B cell (primary cell): ENCODE measurements at regions not wholly inside any gene's neighbourhood (a gene's known extent, or its start where the extent isn't known, plus 50 kb on each side); places are given as distances from the start of the nearest gene placed in this dataset.

ENCODE experiments used
- ATAC-seq: fragments of 200-7000 bp; cut with Tn5 transposase; one replicate; pipeline ENCODE4 v1.10.0; 2021; ENCODE audit warnings: low read depth, mild to moderate bottlenecking, moderate number of reproducible peaks, moderate library complexity
- CTCF ChIA-PET: fragments of 350-600 bp; sonication (Branson Sonifier 250); formaldehyde crosslinking; loops from one replicate; lab custom pipeline; 2021; ENCODE audit warnings: antibody characterized with exemption, inconsistent platforms; lab: Charles Lee
- POLR2A ChIA-PET: fragments of 350-600 bp; sonication (Branson Sonifier 250); formaldehyde crosslinking; loops from one replicate; lab custom pipeline; 2021; ENCODE audit warnings: antibody characterized with exemption; lab: Charles Lee
- DNase-seq: peaks from one replicate; pipeline ENCODE4 v3.0.0; 2013
- H2AFZ ChIP-seq: 2 replicates; pipeline ENCODE4 v1.6.1; 2012; ENCODE audit warnings: mild to moderate bottlenecking, low read depth, low read length; ENCODE audit not compliant: insufficient read depth, poor library complexity, severe bottlenecking
- H3K27ac ChIP-seq, 2 donors: 1 replicate in 1 of 2; 2 replicates in 1 of 2; pipeline ENCODE4 v1.5.1; 2012 to 2013; ENCODE audit warnings: low read length in 2 of 2, mild to moderate bottlenecking in 2 of 2, moderate library complexity in 1 of 2
- H3K27me3 ChIP-seq, 4 experiments: fragments of 200-600 bp in 1 of 4; sonication (generic) in 1 of 4; replicated peaks in 1 of 4; 1 replicate in 2 of 4; 2 replicates in 2 of 4; pipeline versions ENCODE4 v1.6.1 to v1.7.0; 2013 to 2016; ENCODE audit warnings: low read length in 3 of 4, mild to moderate bottlenecking in 2 of 4, mixed read lengths in 1 of 4, moderate library complexity in 1 of 4; ENCODE audit not compliant: insufficient read depth in 4 of 4, control insufficient read depth in 3 of 4; ENCODE audit errors: control extremely low read depth in 1 of 4
- H3K36me3 ChIP-seq, 2 experiments: replicated peaks in 1 of 2; 1 replicate in 1 of 2; 2 replicates in 1 of 2; pipeline versions ENCODE4 v1.6.1 to v1.7.1; 2013; ENCODE audit warnings: low read length in 1 of 2; ENCODE audit not compliant: insufficient read depth in 2 of 2, control insufficient read depth in 1 of 2; ENCODE audit errors: control extremely low read depth in 1 of 2, extremely low read depth in 1 of 2
- H3K4me1 ChIP-seq, 2 donors: fragments of 200-600 bp in 1 of 2; sonication (generic) in 1 of 2; 1 replicate in 1 of 2; 2 replicates in 1 of 2; pipeline versions ENCODE4 v1.5.1 to v1.6.1; 2013 to 2017; ENCODE audit warnings: low read length in 2 of 2; ENCODE audit not compliant: control insufficient read depth in 2 of 2, insufficient read depth in 2 of 2
- H3K4me2 ChIP-seq: replicated peaks from 2 replicates; pipeline ENCODE3; 2012; ENCODE audit warnings: mild to moderate bottlenecking, low read depth, low read length; ENCODE audit not compliant: poor library complexity, severe bottlenecking
- H3K4me3 ChIP-seq, 5 experiments: fragments of 200-600 bp in 1 of 5; sonication (generic) in 1 of 5; 1 replicate in 3 of 5; 2 replicates in 2 of 5; pipeline versions ENCODE4 v1.5.1 to v1.7.0; 2011 to 2016; ENCODE audit warnings: low read length in 4 of 5, mild to moderate bottlenecking in 4 of 5, low read depth in 2 of 5, control low read depth in 1 of 5, moderate library complexity in 1 of 5; ENCODE audit not compliant: insufficient read depth in 1 of 5; ENCODE audit errors: control extremely low read depth in 1 of 5, extremely low read depth in 1 of 5
- H3K79me2 ChIP-seq: fragments of 200-600 bp; sonication (generic); one replicate; pipeline ENCODE4 v1.6.0; 2016; ENCODE audit warnings: low read length; ENCODE audit not compliant: control insufficient read depth, insufficient read depth
- H3K9ac ChIP-seq: fragments of 200-600 bp; sonication (generic); 2 replicates; pipeline ENCODE4 v1.6.1; 2017; ENCODE audit warnings: mild to moderate bottlenecking, low read length, moderate library complexity
- H3K9me3 ChIP-seq, 3 donors: one replicate each; pipeline versions ENCODE4 v1.6.1 to v1.7.1; 2013; ENCODE audit warnings: low read length in 2 of 3; ENCODE audit not compliant: control insufficient read depth in 2 of 3, insufficient read depth in 1 of 3; ENCODE audit errors: control extremely low read depth in 1 of 3
- H4K20me1 ChIP-seq: 2 replicates; pipeline ENCODE4 v1.6.0; 2012; ENCODE audit warnings: mild to moderate bottlenecking, low read length; ENCODE audit not compliant: insufficient read depth, control insufficient read depth, poor library complexity, severe bottlenecking
- H3K27ac Mint-ChIP-seq: one replicate; pipeline ENCODE4 v1.8.0; 2021; ENCODE audit warnings: mixed read lengths
- H3K27me3 Mint-ChIP-seq: one replicate; pipeline ENCODE4 v1.8.0; 2021; ENCODE audit warnings: mixed read lengths
- H3K4me1 Mint-ChIP-seq: one replicate; pipeline ENCODE4 v1.8.0; 2021; ENCODE audit warnings: mixed read lengths
- H3K4me3 Mint-ChIP-seq: one replicate; pipeline ENCODE4 v1.8.0; 2021; ENCODE audit warnings: mixed read lengths
- H3K9me3 Mint-ChIP-seq: one replicate; pipeline ENCODE4 v1.8.0; 2022; ENCODE audit warnings: mixed read lengths; ENCODE audit not compliant: insufficient read depth
- EZH2 ChIP-seq: IDR thresholded peaks from 2 replicates; pipeline ENCODE4 v1.6.1; 2012; ENCODE audit warnings: borderline replicate concordance, low read depth, mild to moderate bottlenecking, moderate library complexity, low read length; ENCODE audit not compliant: insufficient read depth, poor library complexity, severe bottlenecking
- WGBS: methylation state at CpG from one replicate; pipeline ENCODE4 v1.1.5; 2013; ENCODE audit warnings: missing lambda C conversion rate; ENCODE audit not compliant: insufficient coverage; 5-methylcytosine and 5-hydroxymethylcytosine counted together
- intact Hi-C: fragments of 100-400 bp; cut with micrococcal nuclease; formaldehyde crosslinking; loops from one replicate; pipeline ENCODE4 v1.10.0; 2022
- TF ChIP-seq, protein P1 (sequence below): fragments of 200-600 bp; IDR thresholded peaks from one replicate; pipeline ENCODE4 v1.8.0; 2022; ENCODE audit warnings: antibody characterized with exemption, mild to moderate bottlenecking

DNA sequence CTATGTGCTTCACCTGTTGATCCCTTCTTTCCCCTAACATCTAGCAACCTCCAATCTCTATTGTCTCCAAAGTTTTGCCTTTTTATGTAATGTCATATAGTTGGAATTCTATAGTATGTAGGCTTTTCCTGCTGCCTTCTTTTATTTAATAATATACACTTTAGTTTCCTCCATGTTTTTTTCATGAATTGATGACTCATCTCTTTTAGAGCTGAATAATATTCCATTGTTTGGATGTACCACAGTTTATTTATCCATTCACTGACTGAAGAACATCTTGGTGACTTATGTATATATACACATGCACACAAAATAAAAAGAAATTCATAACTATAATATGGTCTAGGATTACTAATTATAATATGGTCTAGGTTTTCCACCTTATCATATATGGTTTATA lies 1314.2 kb downstream of the OTOL1 start:
- Histone ChIP-seq H3K4me2 (no peak overlapping the region), H3K27ac (no peak overlapping the region), H3K9ac (no peak overlapping the region), H2AFZ (no peak overlapping the region), H3K9me3 (peaks cover 0 to 1% (median 0%) of the 10 kb centered on the region in 3 donors), H3K4me3 (no peak overlapping the region), H3K79me2 (no peaks in the 10 kb centered on the region), H3K27me3 (no peaks in the 10 kb centered on the region), H3K36me3 (no peaks in the 10 kb centered on the region), H3K4me1 (no peaks in the 10 kb centered on the region), H4K20me1 (no peaks in the 10 kb centered on the region)
- no peaks in the 10 kb centered on the region for H3K27me3 Mint-ChIP-seq
- DNase-seq (no peak), ATAC-seq (no peak)
- no peaks in the 10 kb centered on the region for H3K4me1 Mint-ChIP-seq
- CTCF ChIA-PET: no interaction called here
- H3K4me3 Mint-ChIP-seq: no peak overlapping the region
- intact Hi-C loops: no loop called here
- POLR2A ChIA-PET: no interaction called here
- TF ChIP-seq, protein P1, sequence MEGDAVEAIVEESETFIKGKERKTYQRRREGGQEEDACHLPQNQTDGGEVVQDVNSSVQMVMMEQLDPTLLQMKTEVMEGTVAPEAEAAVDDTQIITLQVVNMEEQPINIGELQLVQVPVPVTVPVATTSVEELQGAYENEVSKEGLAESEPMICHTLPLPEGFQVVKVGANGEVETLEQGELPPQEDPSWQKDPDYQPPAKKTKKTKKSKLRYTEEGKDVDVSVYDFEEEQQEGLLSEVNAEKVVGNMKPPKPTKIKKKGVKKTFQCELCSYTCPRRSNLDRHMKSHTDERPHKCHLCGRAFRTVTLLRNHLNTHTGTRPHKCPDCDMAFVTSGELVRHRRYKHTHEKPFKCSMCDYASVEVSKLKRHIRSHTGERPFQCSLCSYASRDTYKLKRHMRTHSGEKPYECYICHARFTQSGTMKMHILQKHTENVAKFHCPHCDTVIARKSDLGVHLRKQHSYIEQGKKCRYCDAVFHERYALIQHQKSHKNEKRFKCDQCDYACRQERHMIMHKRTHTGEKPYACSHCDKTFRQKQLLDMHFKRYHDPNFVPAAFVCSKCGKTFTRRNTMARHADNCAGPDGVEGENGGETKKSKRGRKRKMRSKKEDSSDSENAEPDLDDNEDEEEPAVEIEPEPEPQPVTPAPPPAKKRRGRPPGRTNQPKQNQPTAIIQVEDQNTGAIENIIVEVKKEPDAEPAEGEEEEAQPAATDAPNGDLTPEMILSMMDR: no peak
- no peak for TF ChIP-seq EZH2
- H3K27ac Mint-ChIP-seq: no peak overlapping the region
- H3K9me3 Mint-ChIP-seq: no peaks in the 10 kb centered on the region

DNA sequence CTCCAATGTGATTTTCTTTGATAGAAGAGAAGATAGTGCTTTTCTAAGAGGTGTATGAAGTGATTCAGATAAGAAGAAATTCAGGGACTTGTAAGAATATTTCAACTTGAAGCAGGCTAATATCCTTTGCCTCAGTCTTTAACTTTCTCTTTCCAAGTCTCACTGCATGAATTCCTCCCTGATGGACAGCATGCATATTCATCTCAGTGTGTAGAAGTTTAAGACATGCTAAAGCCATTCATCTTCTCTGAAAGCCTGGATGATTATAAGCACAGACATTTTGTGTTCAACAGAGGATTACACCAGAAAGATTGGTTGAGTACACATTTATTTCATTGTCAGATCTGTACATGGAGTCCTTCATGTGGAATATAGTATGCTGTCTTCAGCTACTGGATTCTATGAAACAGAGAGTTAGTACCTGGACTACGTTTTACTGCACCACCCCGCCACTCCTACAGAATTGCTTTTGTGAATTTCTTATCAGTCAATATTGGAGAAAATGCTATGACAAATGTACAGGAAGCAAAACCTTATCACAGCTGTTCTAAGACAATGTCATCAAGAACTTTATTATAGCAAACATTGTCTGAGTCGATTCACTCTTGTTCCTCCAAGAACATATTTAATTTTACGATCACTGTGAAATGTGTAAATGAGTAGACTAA lies 1346.1 kb downstream of the OTOL1 start:
- Histone ChIP-seq H3K4me1 (no peaks in the 10 kb centered on the region), H3K27ac (no peak overlapping the region), H4K20me1 (no peaks in the 10 kb centered on the region), H2AFZ (no peak overlapping the region), H3K9me3 (no peaks in the 10 kb centered on the region), H3K9ac (no peak overlapping the region), H3K27me3 (no peaks in the 10 kb centered on the region), H3K4me3 (no peak overlapping the region), H3K79me2 (no peaks in the 10 kb centered on the region), H3K4me2 (no peak overlapping the region), H3K36me3 (no peaks in the 10 kb centered on the region)
- Mint-ChIP-seq H3K27me3 (no peaks in the 10 kb centered on the region), H3K27ac (no peak overlapping the region), H3K4me3 (no peak overlapping the region), H3K9me3 (no peaks in the 10 kb centered on the region), H3K4me1 (no peaks in the 10 kb centered on the region)
- no peak for DNase-seq
- POLR2A ChIA-PET: no interaction called here
- ATAC-seq: no peak
- no CpG with 5 or more reads among the region's 4 CpGs for WGBS
- TF ChIP-seq, protein P1: no peak
- TF ChIP-seq EZH2: no peak
- intact Hi-C loops: no loop called here
- CTCF ChIA-PET: no interaction called here
